ENCODE measurements at regions not wholly inside any gene's neighbourhood (a gene's known extent, or its start where the extent isn't known, plus 50 kb on each side); places are given as distances from the start of the nearest gene placed in this dataset.

- H3K27me3 ChIP-seq (replicated peaks in 1 of 4; ENCODE audit: control insufficient read depth in 3 of 4, extremely low read depth in 1 of 4, insufficient read depth in 3 of 4, low read length in 3 of 4): no peaks in the 10 kb centered on the region; a peak in 1 of 7 replicates
- no peak overlapping the region for H2BK12ac ChIP-seq (ENCODE audit: low read depth, low read length)
- no peak overlapping the region for H3K9ac ChIP-seq (replicated peaks in 1 of 4; ENCODE audit: extremely low read depth in 1 of 4, low read depth in 3 of 4, low read length in 3 of 4)
- POLR2A ChIA-PET (ENCODE audit: partially characterized antibody): no interaction called here
- no peak overlapping the region for H4K8ac ChIP-seq (ENCODE audit: extremely low read depth, insufficient read depth, low read length)
- H3K23me2 ChIP-seq (ENCODE audit: low read depth, low read length): no peaks in the 10 kb centered on the region
- no peak overlapping the region for H3K23ac ChIP-seq (ENCODE audit: insufficient read length)
- peaks cover 0 to under 1% (median 0%) of the 10 kb centered on the region in 4 experiments; a peak in 2 of 8 replicates for H3K36me3 ChIP-seq (ENCODE audit: control insufficient read depth in 2 of 4, insufficient read depth in 4 of 4, low read length in 3 of 4)
- H3K79me1 ChIP-seq (ENCODE audit: low read depth, low read length): no peaks in the 10 kb centered on the region
- H4K20me1 ChIP-seq (replicated peaks in 1 of 2; ENCODE audit: control insufficient read depth in 1 of 2, insufficient read depth in 2 of 2, low read length in 2 of 2): no peaks in the 10 kb centered on the region
- 83% methylated on average over 1 of the region's 1 CpG; no CpG with 5 or more reads in 1 of the 2 experiments for WGBS, 2 experiments (ENCODE audit: extremely low coverage in 1 of 2, insufficient coverage in 1 of 2, insufficient read length in 1 of 2, insufficient replicate concordance in 2 of 2, low coverage in 1 of 2, low lambda C conversion rate in 2 of 2, missing lambda C conversion rate in 1 of 2)
- H3K14ac ChIP-seq (ENCODE audit: insufficient read length): no peak overlapping the region
- H3K79me2 ChIP-seq (ENCODE audit: control insufficient read depth in 1 of 2, insufficient read depth in 2 of 2, low read length in 2 of 2): no peaks in the 10 kb centered on the region
- no peak overlapping the region for H2BK15ac ChIP-seq (ENCODE audit: low read length)
- H4K91ac ChIP-seq (replicated peaks; ENCODE audit: insufficient read length, low read length): no peak overlapping the region
- H4K5ac ChIP-seq (ENCODE audit: insufficient read length, low read depth, low read length): no peak overlapping the region
- CTCF ChIA-PET (ENCODE audit: partially characterized antibody): interaction anchor here (0.8 to 1.5 kb wide), 2 partner anchors 12 kb away, joined by 3 read pairs; no protein-coding TSS in a partner anchor
- FAIRE-seq: no peak
- no peak overlapping the region for H2BK120ac ChIP-seq (replicated peaks; ENCODE audit: low read depth, low read length)
- no peak overlapping the region for H3K4me2 ChIP-seq (ENCODE audit: insufficient read depth in 1 of 2, low read depth in 2 of 2, low read length in 2 of 2)
- no peaks in the 10 kb centered on the region for H3K9me3 ChIP-seq (ENCODE audit: insufficient read depth in 2 of 2, low read depth in 1 of 2, low read length in 1 of 2)
- H3K4ac ChIP-seq (replicated peaks; ENCODE audit: insufficient read length, low read depth, low read length): no peak overlapping the region
- H2BK5ac ChIP-seq (ENCODE audit: low read depth, low read length): no peak overlapping the region
- no peak for DNase-seq (ENCODE audit: low read depth in 1 of 2, low spot score in 2 of 2)
- H3K4me1 ChIP-seq (replicated peaks in 1 of 4; ENCODE audit: control insufficient read depth in 3 of 4, insufficient read depth in 4 of 4, low read length in 3 of 4): peaks cover 0 to 3% (median under 1%) of the 10 kb centered on the region in 4 experiments; a peak in 1 of 7 replicates
- no peak overlapping the region for H3K56ac ChIP-seq (replicated peaks; ENCODE audit: insufficient read length, low read depth, low read length)
- no peak overlapping the region for H3K18ac ChIP-seq (ENCODE audit: extremely low read depth, low read length)
- H3K4me3 ChIP-seq (ENCODE audit: extremely low read depth in 1 of 4, insufficient read depth in 2 of 4, low read depth in 3 of 4, low read length in 4 of 4): no peak overlapping the region
- H2BK20ac ChIP-seq (ENCODE audit: low read length): no peak overlapping the region
- H2AFZ ChIP-seq (ENCODE audit: low read length): peak overlapping the region; percentile 68; the same call in 1 of the 2 replicates
- H3K27ac ChIP-seq (ENCODE audit: low read depth, low read length): no peak overlapping the region
- H2AK5ac ChIP-seq (ENCODE audit: low read depth, low read length): no peak overlapping the region
- TF ChIP-seq BACH1 (IDR thresholded peaks at IDR 0.05; ENCODE audit: low read length) (no peak), EGR1 (IDR thresholded peaks at IDR 0.05; ENCODE audit: borderline replicate concordance, low read depth, low read length) (no peak), GTF2F1 (IDR thresholded peaks at IDR 0.05; ENCODE audit: borderline replicate concordance, low read depth, low read length) (no peak), CTCF (IDR thresholded peaks at IDR 0.05; ENCODE audit: control extremely low read depth in 1 of 3, insufficient read depth in 1 of 3, low read depth in 1 of 3, low read length in 3 of 3) (no peak), EP300 (IDR thresholded peaks at IDR 0.05; ENCODE audit: borderline replicate concordance in 1 of 2, low read depth in 2 of 2, low read length in 2 of 2) (no peak), ZNF274 (IDR thresholded peaks at IDR 0.05; ENCODE audit: borderline replicate concordance, extremely low read depth, low read length) (no peak), MAX (IDR thresholded peaks at IDR 0.05) (no peak), RBBP5 (IDR thresholded peaks at IDR 0.05; ENCODE audit: borderline replicate concordance, low read depth, low read length) (no peak), BRCA1 (IDR thresholded peaks at IDR 0.05; ENCODE audit: low read depth, low read length) (no peak)
- TF ChIP-seq, protein P1, sequence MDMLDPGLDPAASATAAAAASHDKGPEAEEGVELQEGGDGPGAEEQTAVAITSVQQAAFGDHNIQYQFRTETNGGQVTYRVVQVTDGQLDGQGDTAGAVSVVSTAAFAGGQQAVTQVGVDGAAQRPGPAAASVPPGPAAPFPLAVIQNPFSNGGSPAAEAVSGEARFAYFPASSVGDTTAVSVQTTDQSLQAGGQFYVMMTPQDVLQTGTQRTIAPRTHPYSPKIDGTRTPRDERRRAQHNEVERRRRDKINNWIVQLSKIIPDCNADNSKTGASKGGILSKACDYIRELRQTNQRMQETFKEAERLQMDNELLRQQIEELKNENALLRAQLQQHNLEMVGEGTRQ (IDR thresholded peaks at IDR 0.05; ENCODE audit: low read length): no peak
Observed at GRCh38 chr13:54953786-54954185, 1925.2 kb downstream of the OLFM4 start.

Data from H1 (cell line).